ENCODE measurements at regions not wholly inside any gene's neighbourhood (a gene's known extent, or its start where the extent isn't known, plus 50 kb on each side); places are given as distances from the start of the nearest gene placed in this dataset.

DNA sequence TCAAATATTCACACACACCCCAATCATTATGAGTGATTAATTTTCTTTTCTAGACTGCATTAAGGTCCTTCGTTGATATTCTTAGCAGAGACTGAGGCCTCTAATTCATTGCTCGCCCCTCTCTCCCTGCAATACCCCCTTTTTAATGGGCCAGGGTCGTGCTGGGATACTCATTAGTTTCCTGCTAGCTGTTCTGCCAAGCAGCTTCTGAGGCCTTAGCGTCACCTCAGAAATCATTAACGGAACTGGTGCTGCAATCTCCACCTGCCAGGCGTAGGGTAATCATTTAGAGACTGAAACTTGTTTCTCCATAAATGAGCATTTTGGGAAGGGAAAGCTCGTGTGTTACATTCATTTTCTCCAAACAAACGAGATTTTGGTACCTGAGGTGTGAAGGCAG is 1054.7 kb downstream of the GALC start:
- TF ChIP-seq, protein P1, sequence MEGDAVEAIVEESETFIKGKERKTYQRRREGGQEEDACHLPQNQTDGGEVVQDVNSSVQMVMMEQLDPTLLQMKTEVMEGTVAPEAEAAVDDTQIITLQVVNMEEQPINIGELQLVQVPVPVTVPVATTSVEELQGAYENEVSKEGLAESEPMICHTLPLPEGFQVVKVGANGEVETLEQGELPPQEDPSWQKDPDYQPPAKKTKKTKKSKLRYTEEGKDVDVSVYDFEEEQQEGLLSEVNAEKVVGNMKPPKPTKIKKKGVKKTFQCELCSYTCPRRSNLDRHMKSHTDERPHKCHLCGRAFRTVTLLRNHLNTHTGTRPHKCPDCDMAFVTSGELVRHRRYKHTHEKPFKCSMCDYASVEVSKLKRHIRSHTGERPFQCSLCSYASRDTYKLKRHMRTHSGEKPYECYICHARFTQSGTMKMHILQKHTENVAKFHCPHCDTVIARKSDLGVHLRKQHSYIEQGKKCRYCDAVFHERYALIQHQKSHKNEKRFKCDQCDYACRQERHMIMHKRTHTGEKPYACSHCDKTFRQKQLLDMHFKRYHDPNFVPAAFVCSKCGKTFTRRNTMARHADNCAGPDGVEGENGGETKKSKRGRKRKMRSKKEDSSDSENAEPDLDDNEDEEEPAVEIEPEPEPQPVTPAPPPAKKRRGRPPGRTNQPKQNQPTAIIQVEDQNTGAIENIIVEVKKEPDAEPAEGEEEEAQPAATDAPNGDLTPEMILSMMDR (IDR thresholded peaks at IDR 0.05): no peak
- no peak for TF ChIP-seq POLR2A (IDR thresholded peaks at IDR 0.05)
